GM13976 (cell line): ENCODE measurements at regions not wholly inside any gene's neighbourhood (a gene's known extent, or its start where the extent isn't known, plus 50 kb on each side); places are given as distances from the start of the nearest gene placed in this dataset.

Experiments used
- DNase-seq: peaks from one replicate; pipeline ENCODE4 v3.0.0; 2012; ENCODE audit warnings: low spot score
- CTCF ChIP-seq: IDR thresholded peaks from 2 replicates; pipeline ENCODE4 v1.5.1; 2012; ENCODE audit warnings: borderline replicate concordance, mild to moderate bottlenecking; ENCODE audit not compliant: insufficient read depth; ENCODE audit errors: extremely low read depth, missing control alignments, control extremely low read depth
- in situ Hi-C: fragments of 300-500 bp; cut with MboI; formaldehyde crosslinking; loops from one replicate; pipeline ENCODE4 v1.12.0; 2022; ENCODE audit warnings: low sequenced_read_pairs, mixed read lengths, inconsistent platforms; ENCODE audit not compliant: unreplicated experiment

GRCh38 chr20:12821249-12821648 is 187.5 kb upstream of the SPTLC3 start:
- no peak for TF ChIP-seq CTCF
- in situ Hi-C loops = no loop called here
- DNase-seq = no peak

GRCh38 chr20:12823734-12824133 is 185.0 kb upstream of the SPTLC3 start:
- in situ Hi-C loops = no loop called here
- no peak for TF ChIP-seq CTCF
- no peak for DNase-seq

- no peak for DNase-seq
- TF ChIP-seq CTCF = no peak
- in situ Hi-C loops = no loop called here
These were observed 184.2 kb upstream of the SPTLC3 start for GRCh38 chr20:12824328-12825225.

GRCh38 chr20:12825226-12825595 is 183.6 kb upstream of the SPTLC3 start:
- DNase-seq = no peak
- in situ Hi-C loops = no loop called here
- TF ChIP-seq CTCF = no peak

- no peak for DNase-seq
- in situ Hi-C loops = no loop called here
- TF ChIP-seq CTCF = no peak
These were observed 180.9 kb upstream of the SPTLC3 start for GRCh38 chr20:12827816-12828385.

GRCh38 chr20:12829170-12829569 is 179.6 kb upstream of the SPTLC3 start:
- in situ Hi-C loops = no loop called here
- DNase-seq = no peak
- no peak for TF ChIP-seq CTCF
